GM18511 (cell line): ENCODE measurements at regions not wholly inside any gene's neighbourhood (a gene's known extent, or its start where the extent isn't known, plus 50 kb on each side); places are given as distances from the start of the nearest gene placed in this dataset.
"Not testable (repeated sequence)": the region's sequence is repeated elsewhere in the genome, so short reads cannot be mapped to it uniquely, and the experiment has no call there.

Experiments used
- ATAC-seq: cut with Tn5 transposase; IDR thresholded peaks from one replicate; pipeline ENCODE4 v1.9.1; 2021; ENCODE audit warnings: mild to moderate bottlenecking, moderate library complexity; ENCODE audit not compliant: unreplicated experiment

DNA sequence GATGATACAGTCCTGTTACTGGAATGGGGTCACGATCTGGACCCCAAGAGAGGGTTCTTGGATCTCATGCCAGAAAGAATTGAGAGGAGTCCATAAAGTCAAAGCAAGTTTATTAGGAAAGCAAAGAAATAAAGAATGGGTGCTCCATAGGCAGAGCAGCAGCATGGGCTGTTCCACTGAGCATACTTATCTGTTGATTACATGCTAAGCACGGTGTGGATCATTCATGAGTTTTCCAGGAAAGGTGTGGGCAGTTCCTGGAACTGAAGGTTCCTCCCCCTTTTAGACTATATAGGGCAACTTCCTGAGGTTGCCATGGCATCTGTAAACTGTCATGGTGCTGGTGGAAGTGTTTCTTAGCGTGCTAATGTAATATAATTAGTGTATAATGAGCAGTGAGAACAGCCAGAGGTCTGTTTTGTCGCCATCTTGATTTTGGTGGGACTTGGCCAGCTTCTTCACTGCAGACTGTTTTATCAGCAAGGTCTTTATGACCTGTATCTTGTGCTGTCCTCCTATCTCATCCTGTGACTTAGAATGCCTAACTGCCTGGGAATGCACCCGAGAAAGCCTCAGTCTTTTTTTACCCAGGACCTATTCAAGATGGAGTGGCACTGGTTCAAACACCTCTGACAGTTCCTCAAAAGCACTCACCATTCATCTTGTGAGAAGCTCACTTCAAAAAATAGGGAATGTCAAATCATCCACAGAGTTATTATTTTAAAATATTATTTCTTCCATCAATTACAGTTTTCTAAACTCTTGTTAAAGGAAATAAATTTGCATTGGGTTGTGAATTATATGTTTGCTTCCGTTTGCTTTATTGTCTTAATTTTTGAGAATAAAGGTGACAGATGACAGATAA, 1358.8 kb upstream of the TMEM132C start:
- ATAC-seq, result no peak

GRCh38 chr12:126908765-126909142, 1358.2 kb upstream of the TMEM132C start:
- no peak for ATAC-seq

- no peak for ATAC-seq
These were observed 1356.4 kb upstream of the TMEM132C start for GRCh38 chr12:126910570-126910969.

DNA sequence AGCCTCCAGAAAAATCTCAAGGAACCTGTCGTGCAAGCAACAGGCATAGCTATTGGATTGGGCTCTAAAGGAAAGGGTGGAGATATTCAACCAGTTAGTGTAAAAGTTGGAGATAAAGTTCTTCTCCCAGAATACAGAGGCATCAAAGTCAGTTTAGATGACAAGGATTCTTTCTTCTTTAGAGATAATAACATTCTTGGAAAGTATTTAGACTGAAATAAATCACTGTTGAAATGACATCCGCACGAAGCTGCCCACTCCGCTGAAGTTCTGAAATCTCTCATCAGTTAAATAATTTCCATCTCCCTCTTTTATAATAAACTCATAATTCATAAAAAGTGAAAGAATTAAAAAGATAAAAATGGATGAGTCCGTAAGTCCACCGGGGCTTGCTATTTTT, 1354.9 kb upstream of the TMEM132C start:
- no peak for ATAC-seq

GRCh38 chr12:126914170-126914793, 1352.7 kb upstream of the TMEM132C start:
- ATAC-seq, result no peak

GRCh38 chr12:126915309-126915708, 1351.7 kb upstream of the TMEM132C start:
- no peak for ATAC-seq

- no peak for ATAC-seq
These were observed 1340.9 kb upstream of the TMEM132C start for GRCh38 chr12:126926023-126926594.

DNA sequence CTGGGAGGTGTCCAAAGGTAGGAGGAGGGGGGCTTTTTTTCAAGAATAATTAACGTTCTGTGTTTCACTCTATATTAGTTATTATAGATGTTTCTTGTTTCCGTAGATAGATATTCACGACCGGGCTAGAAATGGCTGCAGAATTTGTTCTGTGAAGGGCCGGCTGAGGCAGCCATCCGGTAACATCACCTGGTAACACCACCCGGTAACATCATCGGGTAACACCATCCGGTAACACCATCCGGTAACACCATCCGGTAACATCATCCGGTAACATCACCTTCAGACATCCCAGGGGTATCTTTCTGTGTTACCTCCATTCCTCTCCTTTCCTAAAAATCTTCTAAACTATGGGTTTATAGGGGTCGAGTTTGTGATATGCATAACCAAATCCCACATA, 1336.7 kb upstream of the TMEM132C start:
- no peak for ATAC-seq

DNA sequence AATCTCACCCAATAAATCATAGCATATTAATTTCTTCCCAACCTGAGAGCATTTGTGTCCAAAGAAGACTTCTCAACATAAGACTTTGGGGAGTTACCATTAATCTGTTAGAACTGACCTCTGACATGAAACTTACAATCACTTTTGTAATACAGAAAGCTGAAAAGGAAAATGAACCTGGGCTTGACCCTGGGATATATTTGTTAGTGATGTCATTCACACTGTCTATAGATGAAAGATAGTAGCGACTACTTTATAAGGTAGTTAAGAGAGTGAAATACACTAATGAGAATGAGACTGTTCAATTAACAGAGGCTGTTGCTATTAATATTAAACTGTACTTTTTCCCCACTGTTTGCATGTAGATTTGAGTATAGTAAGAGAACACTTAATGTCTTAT, 1334.8 kb upstream of the TMEM132C start:
- ATAC-seq, result no peak

DNA sequence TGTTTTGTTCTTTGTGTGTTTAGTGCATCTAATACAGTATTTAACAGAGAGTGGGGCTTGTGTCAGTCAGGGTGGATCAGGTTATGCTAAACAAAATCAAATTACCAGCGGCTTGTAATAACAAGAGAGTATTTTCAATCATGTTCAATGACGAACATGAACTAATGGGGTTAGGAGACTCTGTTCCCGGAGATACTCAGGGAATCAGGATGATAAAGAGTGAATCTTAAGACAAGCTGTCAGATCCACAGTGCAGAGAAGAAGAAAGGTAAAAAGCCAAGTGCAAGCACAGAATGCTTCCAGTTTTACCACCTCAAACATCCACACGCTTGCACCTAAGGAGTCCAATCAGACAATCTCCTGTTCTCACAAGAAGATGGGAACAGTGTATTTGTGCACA, 1331.5 kb upstream of the TMEM132C start:
- ATAC-seq, result no peak

GRCh38 chr12:126936181-126936851, 1330.7 kb upstream of the TMEM132C start:
- ATAC-seq, result peak; percentile 64

DNA sequence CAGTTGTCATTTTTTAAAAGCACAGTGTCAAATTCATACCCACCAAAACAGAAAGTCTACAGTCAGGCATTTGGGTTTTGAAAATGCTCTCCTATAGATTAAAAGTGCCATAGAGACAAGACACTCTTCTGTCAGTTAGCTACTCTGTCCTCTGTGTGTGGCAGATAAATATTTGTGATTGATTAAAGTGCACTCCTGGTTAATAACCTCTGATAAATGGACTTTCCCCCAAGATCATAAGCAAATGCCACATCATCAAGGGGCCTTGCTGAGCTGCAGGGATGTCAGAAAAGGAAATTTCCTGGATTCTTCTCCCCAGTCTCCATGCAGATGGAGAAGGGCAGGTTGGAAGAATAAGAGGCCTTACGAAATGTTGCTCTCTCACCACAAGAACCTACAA, 1329.5 kb upstream of the TMEM132C start:
- ATAC-seq, result no peak

DNA sequence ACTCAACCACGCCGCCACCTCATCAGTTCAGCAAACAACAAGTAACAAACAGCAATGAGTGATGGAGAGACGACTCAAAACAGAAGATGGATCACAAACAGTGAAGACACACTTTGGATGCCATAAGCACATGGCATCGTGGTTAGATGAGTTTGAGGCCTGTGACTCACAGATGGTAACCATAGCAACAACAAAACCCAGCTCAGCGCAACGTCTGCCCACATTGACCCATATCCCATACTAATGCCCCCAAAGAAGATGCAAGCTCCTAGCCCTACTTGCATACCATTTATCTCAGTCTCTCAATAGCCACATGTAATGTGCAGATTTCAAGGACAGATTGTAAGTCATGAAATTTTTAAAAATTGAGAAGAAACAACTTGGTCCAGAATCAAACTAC, 1322.3 kb upstream of the TMEM132C start:
- ATAC-seq, result no peak

- ATAC-seq, result not testable (repeated sequence)
These were observed 1320.0 kb upstream of the TMEM132C start for GRCh38 chr12:126946958-126947357.

- ATAC-seq, result no peak
These were observed 1317.4 kb upstream of the TMEM132C start for GRCh38 chr12:126949558-126949957.

DNA sequence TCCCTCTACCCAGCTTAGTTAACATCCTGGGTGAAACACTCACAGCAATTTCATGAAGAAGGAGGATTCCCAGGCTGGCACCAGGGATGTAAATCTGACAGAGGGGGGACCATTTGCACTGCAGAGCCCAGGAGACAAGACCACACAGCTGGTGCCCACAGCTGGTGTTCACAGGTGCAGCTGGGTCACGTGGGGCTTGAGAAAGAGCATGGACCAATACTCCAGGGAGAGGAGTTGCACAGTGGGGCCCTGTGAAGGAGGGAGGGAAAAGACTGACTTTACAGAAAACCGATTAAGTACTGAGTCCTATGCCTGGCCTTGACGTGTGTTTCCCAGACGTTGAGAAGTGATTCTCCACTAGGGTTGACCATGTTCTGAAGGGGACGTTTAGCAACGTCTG, 1316.7 kb upstream of the TMEM132C start:
- no peak for ATAC-seq

DNA sequence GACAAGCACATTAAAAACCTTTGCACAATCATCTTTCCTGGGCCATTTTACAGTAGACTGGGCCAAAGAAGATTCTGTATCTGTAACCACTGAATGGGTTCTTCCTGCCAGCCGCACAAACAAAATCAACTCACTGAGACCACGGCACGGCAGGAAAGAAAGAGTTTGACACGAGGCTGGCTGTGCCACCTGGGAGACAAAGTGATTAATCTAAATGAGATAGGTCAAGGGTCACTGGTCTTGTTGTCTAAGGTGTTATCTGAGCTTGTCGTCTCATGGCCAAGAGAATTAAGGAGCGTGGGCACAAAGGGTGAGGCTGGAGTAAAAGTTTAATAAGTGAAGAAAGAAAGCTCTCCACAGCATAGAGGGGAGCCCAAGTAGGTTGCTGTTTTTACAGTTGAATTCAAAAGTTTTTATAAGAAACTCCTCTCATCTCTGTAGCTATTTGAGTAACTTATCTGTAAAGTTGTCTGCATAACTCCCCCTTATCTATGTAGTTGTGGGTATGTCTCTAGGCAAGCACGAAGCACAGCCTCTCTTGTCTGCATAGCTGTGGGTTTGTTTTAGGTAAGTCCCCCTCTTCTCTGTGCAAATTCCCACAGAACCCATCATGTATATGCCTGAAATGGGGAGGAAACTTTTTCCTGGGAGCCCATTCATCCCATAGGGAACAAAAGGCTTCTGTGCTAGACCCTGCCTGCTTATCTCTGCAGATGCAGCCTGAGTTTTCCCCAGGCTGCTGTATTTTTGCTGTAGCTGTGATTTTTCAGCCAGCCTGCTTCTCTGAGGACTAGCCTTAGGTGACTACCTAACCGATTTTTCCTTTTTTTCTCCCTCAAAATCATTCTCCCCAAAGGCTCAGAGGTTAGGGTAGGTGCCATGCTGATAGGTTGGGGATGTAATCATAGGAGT, 1314.6 kb upstream of the TMEM132C start:
- no peak for ATAC-seq

DNA sequence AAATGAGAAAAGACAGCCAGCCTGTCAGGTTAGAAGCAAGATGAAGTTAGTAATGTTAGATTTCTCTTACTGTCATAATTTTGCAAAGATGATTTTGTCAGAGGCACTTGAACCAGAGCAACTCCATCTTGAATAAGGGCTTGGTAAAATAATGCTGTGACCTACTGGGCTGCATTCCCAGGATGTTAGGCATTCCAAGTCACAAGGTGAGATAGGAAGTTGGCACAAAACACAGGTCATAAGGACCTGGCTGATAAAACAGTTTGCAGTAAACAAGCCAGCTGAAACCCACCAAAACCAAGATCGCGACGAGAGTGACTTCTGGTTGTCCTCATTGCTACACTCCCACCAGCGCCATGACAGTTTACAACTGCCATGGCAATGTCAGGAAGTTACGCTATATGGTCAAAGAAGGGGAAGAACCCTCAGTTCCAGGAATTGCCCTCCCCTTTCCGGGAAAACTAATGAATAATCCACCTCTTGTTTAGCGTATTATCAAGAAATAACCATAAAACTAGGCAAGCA, 1313.5 kb upstream of the TMEM132C start:
- ATAC-seq, result no peak

DNA sequence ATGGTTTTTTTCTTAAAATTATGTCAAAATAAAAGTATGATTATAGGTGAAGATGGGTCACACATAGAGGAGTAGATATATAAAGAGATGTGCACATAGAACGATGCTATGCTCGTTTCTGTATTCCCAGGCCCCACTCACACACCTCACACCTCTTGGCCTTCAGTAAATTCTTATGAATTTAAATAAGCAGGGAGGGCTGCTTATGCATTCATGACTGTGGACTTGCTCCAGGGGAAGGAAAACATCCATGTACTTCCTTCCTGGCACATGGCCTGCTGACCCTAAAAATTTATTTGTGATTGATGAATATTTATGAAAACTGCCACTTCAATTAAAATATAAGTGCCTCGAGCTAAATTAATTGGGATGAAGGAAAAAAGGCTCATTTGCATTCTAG, 1306.7 kb upstream of the TMEM132C start:
- no peak for ATAC-seq

DNA sequence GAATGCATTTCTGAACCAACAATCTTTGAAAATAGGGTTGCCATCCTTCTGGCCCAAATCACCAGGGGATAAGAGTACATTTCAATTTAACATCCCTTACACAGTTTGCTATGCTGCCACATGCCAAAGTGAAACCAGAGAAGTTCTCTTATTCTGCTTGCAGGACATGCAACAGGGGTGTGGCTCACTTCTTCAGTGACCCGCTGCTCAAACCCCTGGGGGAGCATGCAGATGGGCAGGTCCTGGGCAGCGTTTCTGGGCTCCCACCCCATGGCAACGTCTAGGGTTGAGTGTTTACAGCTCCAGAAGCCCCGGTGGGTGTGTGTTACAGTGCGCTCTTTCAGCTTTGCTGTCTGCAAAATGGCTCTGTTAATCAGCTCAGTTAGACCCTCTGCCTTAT, 1306.3 kb upstream of the TMEM132C start:
- no peak for ATAC-seq
